ENCODE measurements at regions not wholly inside any gene's neighbourhood (a gene's known extent, or its start where the extent isn't known, plus 50 kb on each side); places are given as distances from the start of the nearest gene placed in this dataset.

DNA sequence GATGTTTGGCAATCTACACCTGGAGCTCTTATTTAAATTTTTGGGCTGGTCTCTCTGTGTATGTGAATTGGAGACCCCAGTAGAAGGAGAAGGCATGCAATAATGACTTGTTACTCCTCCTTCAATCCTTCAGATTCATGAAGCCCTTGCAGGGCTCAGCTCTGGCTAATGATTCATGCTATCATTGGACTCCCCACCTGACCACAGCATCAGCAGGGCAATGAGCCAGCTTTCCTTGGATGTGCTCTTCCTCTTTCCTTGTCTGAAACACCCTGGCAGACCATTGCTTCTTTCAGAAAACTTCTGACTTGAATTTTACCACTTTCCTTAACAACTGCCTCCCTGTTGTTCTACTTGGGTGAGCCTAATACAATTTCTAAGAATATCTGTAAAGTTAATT, 1019.2 kb downstream of the AACS start:
- Histone ChIP-seq H3K27me3 (no peaks in the 10 kb centered on the region), H3K4me1 (no peaks in the 10 kb centered on the region), H3K27ac (no peak overlapping the region), H3K36me3 (no peaks in the 10 kb centered on the region), H3K4me3 (no peak overlapping the region), H3K9me3 (no peaks in the 10 kb centered on the region)
- DNase-seq = peak in 1 of 3 donors; percentile 26
- TF ChIP-seq POLR2A (IDR thresholded peaks at IDR 0.05) (no peak), CTCF (IDR thresholded peaks at IDR 0.05) (no peak)
- ATAC-seq = peak in 1 of 4 donors; percentile 43
- intact Hi-C loops (cut with DNase I) = no loop called here

GRCh38 chr12:126086242-126086641, 1021.0 kb downstream of the AACS start:
- no peaks in the 10 kb centered on the region for H3K4me1 ChIP-seq
- H3K27me3 ChIP-seq = no peaks in the 10 kb centered on the region
- no peak for DNase-seq
- H3K36me3 ChIP-seq = no peaks in the 10 kb centered on the region
- intact Hi-C loops (cut with DNase I) = no loop called here
- no peak overlapping the region for H3K4me3 ChIP-seq
- 23% methylated on average over 3 of the region's 3 CpGs for WGBS (ENCODE audit: insufficient coverage, low coverage, low lambda C conversion rate, missing lambda C conversion rate)
- H3K9me3 ChIP-seq = no peaks in the 10 kb centered on the region
- no peak overlapping the region for H3K27ac ChIP-seq
- no peak for TF ChIP-seq POLR2A (IDR thresholded peaks at IDR 0.05)
- TF ChIP-seq CTCF (IDR thresholded peaks at IDR 0.05) = no peak
- no peak for ATAC-seq

GRCh38 chr12:126087692-126088091, 1022.5 kb downstream of the AACS start:
- Histone ChIP-seq H3K36me3 (no peaks in the 10 kb centered on the region), H3K4me3 (no peak overlapping the region), H3K9me3 (no peaks in the 10 kb centered on the region), H3K27ac (no peak overlapping the region), H3K27me3 (no peaks in the 10 kb centered on the region), H3K4me1 (no peaks in the 10 kb centered on the region)
- TF ChIP-seq POLR2A (IDR thresholded peaks at IDR 0.05) = no peak
- TF ChIP-seq CTCF (IDR thresholded peaks at IDR 0.05) = no peak
- WGBS (ENCODE audit: insufficient coverage, low coverage, low lambda C conversion rate, missing lambda C conversion rate) = 68% methylated on average over 3 of the region's 3 CpGs
- ATAC-seq (no peak), DNase-seq (no peak)
- intact Hi-C loops (cut with DNase I) = no loop called here

DNA sequence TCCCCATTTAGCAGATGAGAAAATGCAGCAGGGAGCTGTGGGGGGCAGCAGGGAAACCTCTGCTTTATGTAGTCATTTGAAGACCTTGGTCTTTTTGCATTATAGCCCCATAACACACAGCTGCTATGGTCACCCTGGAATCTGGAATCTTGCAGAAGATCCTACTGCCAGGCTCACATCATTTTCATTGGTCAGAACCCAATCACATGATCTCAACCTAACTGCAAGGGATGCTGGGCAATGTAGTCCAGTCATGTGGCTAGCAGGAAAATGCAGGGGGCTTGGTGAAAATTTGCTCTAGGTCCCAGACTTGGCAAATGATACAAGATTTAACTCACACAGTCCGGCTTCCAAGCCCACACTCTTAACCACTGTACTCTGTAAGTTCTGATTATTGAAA, 1028.7 kb downstream of the AACS start:
- Histone ChIP-seq H3K27me3 (no peaks in the 10 kb centered on the region), H3K36me3 (no peaks in the 10 kb centered on the region), H3K27ac (no peak overlapping the region), H3K4me1 (no peaks in the 10 kb centered on the region), H3K9me3 (no peaks in the 10 kb centered on the region), H3K4me3 (no peak overlapping the region)
- intact Hi-C loops (cut with DNase I) = no loop called here
- WGBS (ENCODE audit: insufficient coverage, low coverage, low lambda C conversion rate, missing lambda C conversion rate) = 60% methylated on average over 1 of the region's 1 CpG
- TF ChIP-seq POLR2A (IDR thresholded peaks at IDR 0.05) (no peak), CTCF (IDR thresholded peaks at IDR 0.05) (no peak)
- DNase-seq (no peak), ATAC-seq (peak; percentile 39 to 59 (median 52))
